AG08395 (cell line): ENCODE measurements at regions not wholly inside any gene's neighbourhood (a gene's known extent, or its start where the extent isn't known, plus 50 kb on each side); places are given as distances from the start of the nearest gene placed in this dataset.
"Not testable (repeated sequence)": the region's sequence is repeated elsewhere in the genome, so short reads cannot be mapped to it uniquely, and the experiment has no call there.

ENCODE experiments used
- DNase-seq: peaks from one replicate; pipeline ENCODE4 v3.0.0; 2012; ENCODE audit warnings: mixed read lengths, low spot score

GRCh38 chr2:198296665-198297308 lies 492.4 kb downstream of the PLCL1 start:
- DNase-seq = peak; percentile 51

DNA sequence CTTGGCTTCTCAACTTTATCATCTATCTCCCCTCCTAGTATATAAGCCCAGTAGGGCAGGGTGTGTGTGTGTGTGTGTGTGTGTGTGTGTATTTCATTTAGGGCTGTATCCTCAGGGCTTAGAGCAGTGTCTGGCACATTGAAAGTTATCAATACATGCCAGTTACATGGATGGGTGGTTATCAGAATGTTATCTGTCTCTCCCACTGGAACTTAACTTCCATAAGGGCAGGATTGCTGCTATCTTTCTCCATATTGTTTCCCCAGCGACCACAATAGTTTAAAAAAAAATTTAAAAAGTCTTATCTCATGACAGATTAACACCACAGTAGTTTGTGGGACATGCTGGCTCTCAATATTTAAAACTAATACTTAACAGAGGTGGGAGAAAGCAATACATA lies 488.9 kb downstream of the PLCL1 start:
- DNase-seq = no peak

GRCh38 chr2:198289811-198290210 lies 485.4 kb downstream of the PLCL1 start:
- no peak for DNase-seq

DNA sequence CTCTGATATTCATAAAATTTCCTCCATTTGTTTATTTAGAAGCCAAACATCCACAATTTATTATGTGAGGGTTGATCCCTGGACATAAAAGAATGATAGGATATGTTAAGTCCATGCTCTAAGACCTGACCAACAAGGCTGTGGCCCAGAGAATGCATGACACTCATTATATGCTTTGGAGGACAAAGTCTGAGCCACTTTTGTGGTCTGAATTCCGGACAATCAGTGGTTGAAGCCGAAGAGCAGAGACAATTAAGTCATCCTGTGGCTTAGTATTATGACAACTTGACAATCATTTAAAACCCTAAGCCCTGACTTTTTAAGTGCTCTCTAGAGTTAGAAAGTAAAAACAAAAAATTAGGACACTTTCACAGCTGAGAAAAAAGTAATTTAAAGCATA lies 483.3 kb downstream of the PLCL1 start:
- peak; percentile 15 for DNase-seq

- DNase-seq = no peak
These were observed 480.8 kb downstream of the PLCL1 start for GRCh38 chr2:198285216-198285615.

- peak; percentile 9 for DNase-seq
These were observed 478.8 kb downstream of the PLCL1 start for GRCh38 chr2:198283146-198283545.

GRCh38 chr2:198282061-198282460 lies 477.7 kb downstream of the PLCL1 start:
- DNase-seq = no peak

GRCh38 chr2:198280145-198280544 lies 475.8 kb downstream of the PLCL1 start:
- DNase-seq = no peak

- DNase-seq = no peak
These were observed 474.6 kb downstream of the PLCL1 start for GRCh38 chr2:198279026-198279425.

- DNase-seq = no peak
These were observed 472.8 kb downstream of the PLCL1 start for GRCh38 chr2:198277181-198277580.

- DNase-seq = peak; percentile 48
These were observed 469.3 kb downstream of the PLCL1 start for GRCh38 chr2:198273660-198274059.

DNA sequence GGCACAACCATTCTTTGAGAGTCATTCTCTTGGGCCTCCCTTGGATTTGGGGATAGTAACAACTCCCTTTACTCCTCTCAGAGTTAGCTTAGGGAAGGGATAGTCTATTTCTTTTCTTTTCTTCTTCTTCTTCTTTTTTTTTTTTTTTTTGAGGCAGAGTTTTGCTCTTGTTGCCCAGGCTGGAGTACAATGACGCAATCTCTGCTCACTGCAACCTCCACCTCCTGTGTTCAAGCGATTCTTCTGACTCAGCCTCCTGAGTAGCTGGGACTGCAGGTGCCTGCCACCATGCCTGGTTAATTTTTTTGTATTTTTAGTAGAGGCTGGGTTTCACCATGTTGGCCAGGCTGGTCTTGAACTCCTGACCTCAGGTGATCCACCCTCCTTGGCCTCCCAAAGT lies 465.8 kb downstream of the PLCL1 start:
- DNase-seq = not testable (repeated sequence)

DNA sequence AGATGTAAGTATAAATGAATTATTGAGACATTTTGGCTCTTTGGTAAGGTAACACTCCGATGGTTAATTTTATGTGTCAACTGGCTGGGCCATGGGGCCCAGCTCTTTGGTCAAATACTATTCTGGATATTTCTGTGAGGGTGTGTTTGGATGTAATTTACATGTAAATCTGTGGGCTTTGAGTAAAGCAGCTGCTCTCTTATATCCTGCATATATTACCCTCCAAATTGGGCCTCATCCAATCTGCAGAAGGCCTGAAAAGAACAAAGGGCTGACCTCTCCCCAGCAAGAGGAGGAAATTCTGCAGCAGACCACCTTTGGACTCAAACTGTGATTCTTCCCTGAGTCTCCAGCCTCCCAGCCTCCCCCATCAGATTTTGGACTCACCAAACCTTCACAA lies 464.1 kb downstream of the PLCL1 start:
- no peak for DNase-seq

DNA sequence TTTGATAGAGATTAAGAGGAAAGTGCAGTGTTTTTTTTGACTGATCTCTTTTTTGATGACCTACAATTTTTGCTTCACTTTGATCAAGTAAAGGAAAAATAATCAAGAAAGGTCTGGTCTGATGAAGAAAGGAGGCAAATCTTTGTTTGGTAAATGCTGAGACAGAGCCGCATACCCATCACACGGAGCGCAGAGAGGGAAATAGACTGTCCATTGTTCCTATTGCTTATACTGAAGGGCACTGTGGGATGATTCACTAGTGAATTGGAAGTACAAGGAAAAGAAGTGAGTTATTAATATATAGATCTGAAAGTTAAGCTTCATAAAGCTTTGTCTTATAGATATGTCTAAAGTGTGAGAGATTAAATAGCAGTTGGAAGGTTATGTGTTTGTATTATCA lies 455.1 kb downstream of the PLCL1 start:
- DNase-seq = no peak

DNA sequence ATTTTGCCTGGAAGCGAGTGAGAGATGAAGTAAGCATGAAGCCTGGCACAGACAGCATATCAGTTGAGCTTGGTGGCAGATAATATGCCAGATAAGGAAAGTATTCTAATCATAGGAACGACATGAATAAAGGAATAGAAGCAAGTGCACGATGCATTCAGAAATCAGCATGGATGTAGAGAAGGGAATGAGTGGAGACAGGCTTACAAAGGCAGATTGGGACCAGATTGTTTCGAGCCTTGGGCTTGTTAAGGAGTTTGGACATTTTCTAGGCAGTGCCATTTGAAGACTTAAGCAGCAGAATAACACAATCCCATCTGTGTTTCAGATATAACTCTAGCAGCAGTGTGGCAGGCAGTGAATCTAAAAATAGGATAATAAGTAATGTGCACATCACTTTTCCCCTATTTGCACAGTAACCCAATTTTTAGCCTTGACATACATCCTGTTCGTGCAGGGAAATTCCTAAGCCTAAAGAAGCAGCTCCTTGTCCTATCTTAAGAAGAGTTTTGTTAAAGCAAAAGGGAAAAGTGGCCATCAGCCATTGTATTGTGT lies 450.2 kb downstream of the PLCL1 start:
- no peak for DNase-seq

- no peak for DNase-seq
These were observed 449.6 kb downstream of the PLCL1 start for GRCh38 chr2:198253995-198254394.

- DNase-seq = no peak
These were observed 448.1 kb downstream of the PLCL1 start for GRCh38 chr2:198252472-198252871.

DNA sequence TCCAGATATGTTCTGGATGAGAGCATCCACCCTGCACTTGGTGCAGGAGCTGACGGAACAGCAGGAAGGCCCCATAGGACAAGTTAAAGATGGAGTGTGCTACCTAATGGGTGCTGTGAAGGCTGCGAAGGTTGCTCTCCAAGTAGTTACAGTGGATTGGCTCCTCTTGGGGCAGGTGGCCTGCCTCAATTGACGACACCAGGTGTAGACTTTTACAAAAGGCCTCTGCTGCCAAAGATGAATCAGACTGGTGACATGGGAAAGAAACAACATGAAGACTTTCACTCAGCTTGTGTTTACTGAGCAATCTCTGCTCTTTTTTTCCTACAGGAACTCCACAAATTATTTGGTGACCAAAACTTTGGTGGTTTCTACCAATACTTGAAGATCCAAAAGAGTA lies 437.7 kb downstream of the PLCL1 start:
- no peak for DNase-seq

DNA sequence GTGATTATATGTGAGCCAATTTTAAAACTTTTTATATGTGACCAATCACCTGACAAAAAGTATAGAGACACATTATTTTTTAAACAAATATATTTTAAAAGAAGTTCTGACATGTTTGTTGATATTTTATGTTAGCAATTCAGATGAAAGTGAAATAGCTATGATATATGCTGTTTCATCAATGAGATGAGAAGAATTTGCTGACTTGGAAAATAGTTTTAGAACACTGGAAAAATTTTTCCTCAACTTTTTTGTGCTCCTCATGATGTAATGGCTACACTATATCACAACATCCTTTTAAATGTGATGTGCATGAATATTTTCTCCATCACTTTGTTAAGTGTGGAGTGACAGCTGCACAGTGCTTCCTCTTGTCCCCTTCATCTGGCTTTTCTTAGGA lies 434.0 kb downstream of the PLCL1 start:
- no peak for DNase-seq

DNA sequence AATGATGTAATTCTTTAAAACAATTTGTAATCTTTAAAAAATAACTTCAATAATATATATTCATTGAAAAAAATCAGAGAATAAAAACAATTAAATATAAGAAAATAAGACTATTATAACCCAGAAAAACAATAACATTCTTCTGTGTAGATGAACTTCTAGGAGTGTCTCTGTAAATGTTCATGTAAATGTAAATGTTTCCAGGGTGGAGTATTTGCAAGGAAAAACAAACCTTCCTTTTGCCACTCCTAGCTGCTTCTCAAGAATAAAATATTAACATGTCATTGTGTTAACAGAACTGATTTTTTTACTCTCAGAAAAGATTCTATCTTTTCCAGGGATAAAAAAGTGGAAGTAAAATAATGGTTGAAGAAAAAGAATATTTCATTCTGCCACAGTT lies 431.9 kb downstream of the PLCL1 start:
- DNase-seq = no peak

DNA sequence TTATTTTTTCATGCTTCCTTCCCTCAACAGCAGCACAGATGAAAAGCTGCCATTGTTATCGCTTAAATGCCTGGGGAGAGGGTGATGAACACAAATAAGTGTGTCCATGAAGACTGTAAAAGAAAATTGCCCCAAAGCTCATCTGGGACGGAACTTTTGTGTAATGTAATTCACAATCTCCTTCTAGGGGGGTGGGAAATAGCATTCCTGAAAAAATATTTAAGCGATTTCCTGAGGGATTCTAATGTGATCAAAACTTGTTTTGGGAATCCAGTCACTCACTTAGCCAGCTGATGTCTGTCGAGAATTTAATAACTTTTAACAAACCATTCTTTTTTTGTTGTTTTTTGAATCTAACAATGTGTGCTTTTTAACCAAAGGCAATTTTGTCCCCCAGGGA lies 427.9 kb downstream of the PLCL1 start:
- no peak for DNase-seq

- no peak for DNase-seq
These were observed 427.2 kb downstream of the PLCL1 start for GRCh38 chr2:198231562-198231961.

DNA sequence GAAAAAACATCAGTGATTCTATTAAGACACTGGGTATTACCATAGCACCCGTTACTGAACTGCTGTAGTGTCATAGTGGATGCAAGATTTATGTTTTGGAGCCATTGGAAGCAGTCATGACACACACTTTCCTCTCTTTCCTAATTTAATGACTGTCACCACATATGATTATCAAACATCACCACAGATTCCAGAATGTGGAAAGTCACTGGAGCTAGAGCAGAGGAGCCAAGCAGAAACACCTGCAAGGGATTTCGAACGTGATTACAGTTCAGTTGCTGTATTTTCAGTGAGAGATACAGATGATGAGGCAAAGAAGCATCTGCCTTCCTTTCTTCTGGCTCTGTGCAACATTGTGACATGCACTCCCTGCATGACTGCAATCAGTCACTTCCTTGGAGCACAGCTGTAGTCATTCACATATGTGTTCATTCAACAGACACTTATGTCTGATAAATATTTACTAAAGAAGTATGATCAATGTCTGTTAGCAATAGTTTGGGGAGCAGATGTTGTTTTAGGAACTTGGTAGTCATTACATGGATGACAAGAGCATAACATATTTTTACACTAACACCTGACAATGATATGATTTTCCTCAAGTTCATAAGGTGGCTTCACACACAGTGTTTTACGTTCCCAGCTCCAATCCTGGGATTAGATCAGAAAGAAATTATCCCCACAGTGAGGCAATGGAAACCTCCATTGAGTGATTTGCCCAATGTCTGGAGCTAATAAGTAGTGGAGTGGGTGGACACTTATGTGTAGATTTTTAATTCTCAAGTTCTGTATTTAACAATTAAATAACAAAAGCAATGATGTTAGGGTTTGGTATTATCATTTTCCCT lies 416.6 kb downstream of the PLCL1 start:
- DNase-seq = no peak
